ENCODE measurements at regions not wholly inside any gene's neighbourhood (a gene's known extent, or its start where the extent isn't known, plus 50 kb on each side); places are given as distances from the start of the nearest gene placed in this dataset.
"Not testable (repeated sequence)": the region's sequence is repeated elsewhere in the genome, so short reads cannot be mapped to it uniquely, and the experiment has no call there.

- not testable (repeated sequence) for H3K27ac ChIP-seq (ENCODE audit: low read depth in 1 of 2, low read length in 2 of 2); H3K27me3 ChIP-seq (ENCODE audit: control insufficient read depth in 4 of 4, insufficient read depth in 4 of 4, low read length in 3 of 4); H3K36me3 ChIP-seq (ENCODE audit: control insufficient read depth in 4 of 4, insufficient read depth in 3 of 4, low read depth in 1 of 4, low read length in 3 of 4); H3K9ac ChIP-seq (ENCODE audit: low read depth in 1 of 2, low read length in 2 of 2); DNase-seq (ENCODE audit: low spot score); H3K4me3 ChIP-seq (ENCODE audit: low read depth in 1 of 3, low read length in 3 of 3); H3K4me1 ChIP-seq (ENCODE audit: control insufficient read depth in 4 of 4, insufficient read depth in 4 of 4, low read length in 3 of 4)
- 92% methylated on average over 10 of the region's 10 CpGs for WGBS
- H3K9me3 ChIP-seq (ENCODE audit: control insufficient read depth in 4 of 4, low read length in 3 of 4), result peaks cover 3 to 13% (median 5%) of the 10 kb centered on the region in 4 donors
Observed at GRCh38 chr5:82971034-82971806, 106.0 kb downstream of the TMEM167A start.

GRCh38 chr5:82969221-82969976, 107.8 kb downstream of the TMEM167A start:
- 85% methylated on average over 6 of the region's 6 CpGs for WGBS
- H3K9ac ChIP-seq (ENCODE audit: low read depth in 1 of 2, low read length in 2 of 2); H3K9me3 ChIP-seq (ENCODE audit: control insufficient read depth in 4 of 4, low read length in 3 of 4); H3K36me3 ChIP-seq (ENCODE audit: control insufficient read depth in 4 of 4, insufficient read depth in 3 of 4, low read depth in 1 of 4, low read length in 3 of 4); H3K4me1 ChIP-seq (ENCODE audit: control insufficient read depth in 4 of 4, insufficient read depth in 4 of 4, low read length in 3 of 4); H3K4me3 ChIP-seq (ENCODE audit: low read depth in 1 of 3, low read length in 3 of 3); DNase-seq (ENCODE audit: low spot score); H3K27ac ChIP-seq (ENCODE audit: low read depth in 1 of 2, low read length in 2 of 2); H3K27me3 ChIP-seq (ENCODE audit: control insufficient read depth in 4 of 4, insufficient read depth in 4 of 4, low read length in 3 of 4): not testable (repeated sequence)

GRCh38 chr5:82967072-82967471, 110.1 kb downstream of the TMEM167A start:
- Histone ChIP-seq H3K9me3 (ENCODE audit: control insufficient read depth in 4 of 4, low read length in 3 of 4) (no peaks in the 10 kb centered on the region), H3K4me1 (ENCODE audit: control insufficient read depth in 4 of 4, insufficient read depth in 4 of 4, low read length in 3 of 4) (no peaks in the 10 kb centered on the region), H3K4me3 (ENCODE audit: low read depth in 1 of 3, low read length in 3 of 3) (no peak overlapping the region), H3K9ac (ENCODE audit: low read depth in 1 of 2, low read length in 2 of 2) (no peak overlapping the region), H3K36me3 (ENCODE audit: control insufficient read depth in 4 of 4, insufficient read depth in 3 of 4, low read depth in 1 of 4, low read length in 3 of 4) (no peaks in the 10 kb centered on the region), H3K27me3 (ENCODE audit: control insufficient read depth in 4 of 4, insufficient read depth in 4 of 4, low read length in 3 of 4) (no peaks in the 10 kb centered on the region), H3K27ac (ENCODE audit: low read depth in 1 of 2, low read length in 2 of 2) (no peak overlapping the region)
- TF ChIP-seq FOXA2 (IDR thresholded peaks at IDR 0.05) (no peak), EGR1 (IDR thresholded peaks at IDR 0.05; ENCODE audit: low read depth in 2 of 2) (no peak), SP1 (IDR thresholded peaks at IDR 0.05) (no peak), YY1 (IDR thresholded peaks at IDR 0.05) (no peak), JUND (IDR thresholded peaks at IDR 0.05) (no peak), CTCF (IDR thresholded peaks at IDR 0.05; ENCODE audit: low read depth, low read length, missing input control) (no peak), RXRA (IDR thresholded peaks at IDR 0.05) (no peak), NR2F2 (IDR thresholded peaks at IDR 0.05) (no peak), HNF4A (conservative IDR thresholded peaks at IDR 0.05) (no peak), RAD21 (IDR thresholded peaks at IDR 0.05) (no peak)
- no peak for DNase-seq (ENCODE audit: low spot score)

GRCh38 chr5:82959466-82959865, 117.7 kb downstream of the TMEM167A start:
- Histone ChIP-seq H3K9ac (ENCODE audit: low read depth in 1 of 2, low read length in 2 of 2) (no peak overlapping the region), H3K27me3 (ENCODE audit: control insufficient read depth in 4 of 4, insufficient read depth in 4 of 4, low read length in 3 of 4) (no peaks in the 10 kb centered on the region), H3K4me1 (ENCODE audit: control insufficient read depth in 4 of 4, insufficient read depth in 4 of 4, low read length in 3 of 4) (no peaks in the 10 kb centered on the region), H3K4me3 (ENCODE audit: low read depth in 1 of 3, low read length in 3 of 3) (no peak overlapping the region), H3K27ac (ENCODE audit: low read depth in 1 of 2, low read length in 2 of 2) (no peak overlapping the region), H3K36me3 (ENCODE audit: control insufficient read depth in 4 of 4, insufficient read depth in 3 of 4, low read depth in 1 of 4, low read length in 3 of 4) (no peaks in the 10 kb centered on the region), H3K9me3 (ENCODE audit: control insufficient read depth in 4 of 4, low read length in 3 of 4) (peaks cover 0 to 1% (median 0%) of the 10 kb centered on the region in 4 donors)
- 92% methylated on average over 1 of the region's 1 CpG for WGBS
- no peak for DNase-seq (ENCODE audit: low spot score)
- TF ChIP-seq HNF4G (IDR thresholded peaks at IDR 0.05) (no peak), ATF3 (IDR thresholded peaks at IDR 0.05) (no peak), EGR1 (IDR thresholded peaks at IDR 0.05; ENCODE audit: low read depth in 2 of 2) (no peak), REST (IDR thresholded peaks at IDR 0.05) (no peak), MAX (IDR thresholded peaks at IDR 0.05) (no peak), RAD21 (IDR thresholded peaks at IDR 0.05) (no peak), NR2F2 (IDR thresholded peaks at IDR 0.05) (no peak), TAF1 (conservative IDR thresholded peaks at IDR 0.05) (no peak), HNF4A (conservative IDR thresholded peaks at IDR 0.05) (no peak), RXRA (IDR thresholded peaks at IDR 0.05) (no peak), JUND (IDR thresholded peaks at IDR 0.05) (no peak), YY1 (IDR thresholded peaks at IDR 0.05) (no peak), FOXA1 (IDR thresholded peaks at IDR 0.05) (no peak), SP1 (IDR thresholded peaks at IDR 0.05) (no peak), GABPA (IDR thresholded peaks at IDR 0.05 in 1 of 2, conservative IDR thresholded peaks at IDR 0.05 in 1 of 2) (no peak), FOXA2 (IDR thresholded peaks at IDR 0.05) (no peak)
